ENCODE measurements at regions not wholly inside any gene's neighbourhood (a gene's known extent, or its start where the extent isn't known, plus 50 kb on each side); places are given as distances from the start of the nearest gene placed in this dataset.

GRCh38 chr1:72482736-72483413 is 200.5 kb upstream of the NEGR1 start:
- TF ChIP-seq EZH2 (optimal IDR thresholded peaks at IDR 0.05; ENCODE audit: low read depth, low read length) (no peak), EZH2phosphoT487 (IDR thresholded peaks at IDR 0.05; ENCODE audit: low read length) (no peak)
- TF ChIP-seq, protein P1, sequence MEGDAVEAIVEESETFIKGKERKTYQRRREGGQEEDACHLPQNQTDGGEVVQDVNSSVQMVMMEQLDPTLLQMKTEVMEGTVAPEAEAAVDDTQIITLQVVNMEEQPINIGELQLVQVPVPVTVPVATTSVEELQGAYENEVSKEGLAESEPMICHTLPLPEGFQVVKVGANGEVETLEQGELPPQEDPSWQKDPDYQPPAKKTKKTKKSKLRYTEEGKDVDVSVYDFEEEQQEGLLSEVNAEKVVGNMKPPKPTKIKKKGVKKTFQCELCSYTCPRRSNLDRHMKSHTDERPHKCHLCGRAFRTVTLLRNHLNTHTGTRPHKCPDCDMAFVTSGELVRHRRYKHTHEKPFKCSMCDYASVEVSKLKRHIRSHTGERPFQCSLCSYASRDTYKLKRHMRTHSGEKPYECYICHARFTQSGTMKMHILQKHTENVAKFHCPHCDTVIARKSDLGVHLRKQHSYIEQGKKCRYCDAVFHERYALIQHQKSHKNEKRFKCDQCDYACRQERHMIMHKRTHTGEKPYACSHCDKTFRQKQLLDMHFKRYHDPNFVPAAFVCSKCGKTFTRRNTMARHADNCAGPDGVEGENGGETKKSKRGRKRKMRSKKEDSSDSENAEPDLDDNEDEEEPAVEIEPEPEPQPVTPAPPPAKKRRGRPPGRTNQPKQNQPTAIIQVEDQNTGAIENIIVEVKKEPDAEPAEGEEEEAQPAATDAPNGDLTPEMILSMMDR (IDR thresholded peaks at IDR 0.05; ENCODE audit: low read length): no peak
